Right renal pelvis (tissue), 4 donors: ENCODE measurements at regions not wholly inside any gene's neighbourhood (a gene's known extent, or its start where the extent isn't known, plus 50 kb on each side); places are given as distances from the start of the nearest gene placed in this dataset.

Experiments
- DNase-seq, 4 donors: peaks; one replicate each; pipeline ENCODE4 v3.0.0-alpha.2; 2013; ENCODE audit warnings: low read depth in 4 of 4, low spot score in 3 of 4, missing footprints in 1 of 4

GRCh38 chr10:21176934-21177480, 279.9 kb upstream of the NEBL start:
- no peak for DNase-seq

GRCh38 chr10:21175797-21176196, 278.7 kb upstream of the NEBL start:
- DNase-seq = no peak

DNA sequence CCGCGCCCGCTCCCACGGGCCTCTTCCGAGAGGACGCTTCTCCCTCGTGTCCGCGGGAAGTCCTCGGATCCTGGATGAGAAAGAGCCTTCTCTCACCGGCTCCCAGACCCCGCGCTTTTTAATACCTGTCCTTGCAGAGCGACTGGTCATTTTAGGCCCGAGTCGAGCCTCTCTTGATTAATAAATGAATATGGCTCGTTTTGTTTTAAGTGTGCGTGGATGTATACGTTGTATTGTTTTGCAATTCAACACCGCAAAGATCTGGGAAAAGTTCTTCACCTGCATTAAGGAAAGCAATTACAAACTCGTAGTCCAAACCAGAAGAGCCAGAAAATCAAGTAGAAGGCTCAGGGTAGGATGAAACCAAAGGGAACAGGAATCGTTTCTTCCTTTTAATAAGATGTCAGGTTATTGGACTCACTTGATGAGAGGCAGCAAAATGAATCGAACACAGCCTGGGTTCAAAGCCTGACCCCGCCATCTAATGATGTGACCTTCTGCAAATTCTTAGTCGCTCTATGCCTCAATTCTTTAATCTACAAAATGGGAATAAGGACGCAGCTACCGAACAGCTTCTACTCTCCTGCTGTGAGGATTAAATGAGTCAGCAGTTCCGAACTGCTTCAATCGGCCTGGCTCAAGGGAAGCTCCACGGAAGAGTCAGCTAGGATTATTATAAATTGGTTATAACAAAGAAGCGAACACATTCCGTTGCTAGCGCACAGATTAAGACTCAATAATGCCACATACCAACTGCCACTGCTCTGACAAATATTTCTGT, 277.8 kb upstream of the NEBL start:
- no peak for DNase-seq

GRCh38 chr10:21173802-21174714, 276.9 kb upstream of the NEBL start:
- DNase-seq = no peak

GRCh38 chr10:21172930-21173801, 276.1 kb upstream of the NEBL start:
- DNase-seq = no peak

- DNase-seq = no peak
Measured at GRCh38 chr10:21172542-21172929, 275.4 kb upstream of the NEBL start.

DNA sequence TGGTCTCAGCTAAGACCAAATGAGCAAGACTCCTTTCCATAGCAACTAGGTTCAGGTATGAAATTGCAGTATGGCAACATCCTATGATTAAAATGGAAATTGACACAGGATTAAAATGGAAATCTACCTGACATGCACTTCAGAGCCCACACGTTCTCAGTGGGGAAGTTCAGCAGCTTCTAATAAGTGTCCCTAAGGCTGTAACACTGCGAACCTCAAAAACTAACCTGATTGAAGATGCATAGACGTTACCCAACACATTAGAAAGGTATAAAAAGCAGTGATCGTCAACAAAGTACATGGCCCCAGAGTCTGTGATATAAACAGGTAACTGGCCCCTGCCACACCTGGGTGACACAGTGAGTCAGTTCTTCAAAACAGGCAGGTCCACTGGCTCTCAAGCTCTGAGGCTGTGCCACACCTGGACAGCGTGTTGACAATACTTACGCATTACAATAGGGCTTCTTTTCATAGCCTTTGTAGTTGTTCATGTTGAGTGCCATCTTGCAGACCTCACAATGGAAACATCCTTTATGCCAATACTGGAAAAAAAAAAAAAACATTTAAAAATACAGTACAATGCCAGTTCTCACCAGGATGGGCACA, 274.9 kb upstream of the NEBL start:
- no peak for DNase-seq

DNA sequence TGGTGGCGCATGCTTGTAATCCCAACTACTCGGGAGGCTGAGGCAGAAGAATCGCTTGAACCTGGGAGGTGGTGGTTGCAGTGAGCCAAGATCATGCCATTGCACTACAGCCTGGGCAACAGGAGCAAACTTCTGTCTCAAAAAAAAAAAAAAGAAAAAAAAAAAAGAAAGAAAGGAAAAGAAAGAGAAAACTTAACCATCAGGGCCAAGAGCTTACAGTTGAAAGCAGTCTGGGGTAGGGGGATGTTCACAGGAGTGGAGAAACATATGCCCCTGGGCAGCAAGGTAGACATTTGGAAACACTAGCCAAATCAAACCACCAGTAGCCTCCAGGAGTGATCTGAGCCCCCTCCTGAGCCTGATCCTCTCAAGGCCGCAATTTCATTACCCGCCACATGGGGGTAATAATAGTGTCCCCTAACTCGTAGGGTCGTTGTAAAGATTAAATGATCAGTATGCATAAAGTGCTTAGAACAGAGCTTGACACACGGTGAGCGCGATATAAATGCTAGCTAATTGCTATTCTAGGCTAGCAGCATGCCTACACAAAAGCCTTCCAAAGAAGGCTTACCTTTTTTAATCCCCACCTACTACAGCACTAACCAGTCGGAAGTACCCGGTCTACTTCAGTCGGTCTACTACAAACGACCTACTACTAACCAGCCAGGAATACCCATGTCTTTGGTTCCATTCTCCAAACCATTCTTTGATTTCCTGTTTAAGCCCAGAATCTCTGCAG, 274.3 kb upstream of the NEBL start:
- no peak for DNase-seq

GRCh38 chr10:21170216-21170615, 273.1 kb upstream of the NEBL start:
- no peak for DNase-seq

DNA sequence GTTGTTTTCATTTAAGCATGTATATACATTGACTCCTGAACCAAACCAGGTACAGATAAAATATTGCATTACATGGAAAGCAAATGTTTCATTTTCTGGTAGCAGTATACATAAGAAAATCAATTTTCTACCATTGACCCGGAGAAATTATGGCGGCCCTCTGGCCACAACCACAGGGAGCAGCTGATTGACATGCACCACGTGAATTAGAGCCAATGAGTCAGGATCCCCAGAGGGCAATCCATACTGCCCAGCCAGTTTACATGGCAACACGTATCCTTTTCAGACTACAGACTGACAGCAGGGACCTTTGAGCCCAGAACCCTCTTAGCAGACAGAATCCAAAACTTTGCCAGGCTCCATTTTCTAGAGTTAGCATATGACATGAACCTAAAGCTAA, 272.2 kb upstream of the NEBL start:
- no peak for DNase-seq

- DNase-seq = no peak
Measured at GRCh38 chr10:21167288-21168010, 270.3 kb upstream of the NEBL start.

GRCh38 chr10:21166557-21167287, 269.6 kb upstream of the NEBL start:
- no peak for DNase-seq

- DNase-seq = no peak
Measured at GRCh38 chr10:21165489-21165888, 268.4 kb upstream of the NEBL start.

- DNase-seq = no peak
Measured at GRCh38 chr10:21164687-21165086, 267.6 kb upstream of the NEBL start.

- DNase-seq = no peak
Measured at GRCh38 chr10:21162948-21163347, 265.8 kb upstream of the NEBL start.

- no peak for DNase-seq
Measured at GRCh38 chr10:21161647-21162046, 264.5 kb upstream of the NEBL start.

DNA sequence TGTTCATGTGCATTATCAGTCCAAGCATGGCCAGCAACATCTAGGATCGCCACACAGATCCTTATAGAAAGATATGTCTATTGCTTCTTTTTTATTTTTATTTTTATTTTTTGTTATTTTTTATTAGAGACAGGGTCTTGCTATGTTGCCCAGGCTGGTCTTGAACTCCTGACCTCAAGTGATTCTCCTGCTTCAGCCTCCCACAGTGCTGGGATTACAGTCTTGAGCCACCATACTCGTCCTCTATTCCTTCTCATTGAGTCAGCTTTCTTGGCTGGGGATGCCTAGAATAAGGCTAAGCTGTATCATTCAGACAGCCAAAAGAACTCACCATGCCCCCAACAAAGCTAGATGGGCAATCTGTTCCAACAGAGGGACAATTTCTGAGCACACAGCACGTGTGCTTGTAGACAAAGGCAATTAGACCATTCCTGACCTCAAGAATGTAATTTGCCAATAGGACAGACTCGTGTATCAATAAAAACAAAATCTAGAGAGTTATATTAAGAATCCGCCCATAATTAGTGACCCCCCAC, 264.0 kb upstream of the NEBL start:
- no peak for DNase-seq

GRCh38 chr10:21160116-21160515, 263.0 kb upstream of the NEBL start:
- DNase-seq = no peak
